ENCODE measurements at regions not wholly inside any gene's neighbourhood (a gene's known extent, or its start where the extent isn't known, plus 50 kb on each side); places are given as distances from the start of the nearest gene placed in this dataset.

GRCh38 chr7:38020121-38020785 is 99.8 kb downstream of the EPDR1 start:
- TF ChIP-seq CTCF (IDR thresholded peaks at IDR 0.05; ENCODE audit: borderline replicate concordance), result no peak
- intact Hi-C loops (cut with micrococcal nuclease), result no loop called here
- Histone ChIP-seq H3K9me3 (replicated peaks) (peaks cover 4% of the 10 kb centered on the region), H3K4me3 (no peak overlapping the region), H3K36me3 (no peaks in the 10 kb centered on the region), H3K4me1 (no peaks in the 10 kb centered on the region), H3K27ac (replicated peaks) (no peak overlapping the region), H3K27me3 (ENCODE audit: low read depth) (no peaks in the 10 kb centered on the region)
- no peak for DNase-seq

- no peak overlapping the region for H3K27ac ChIP-seq (replicated peaks)
- H3K4me1 ChIP-seq, result no peaks in the 10 kb centered on the region
- no peaks in the 10 kb centered on the region for H3K36me3 ChIP-seq
- no peak for DNase-seq
- H3K9me3 ChIP-seq (replicated peaks), result no peaks in the 10 kb centered on the region
- intact Hi-C loops (cut with micrococcal nuclease), result no loop called here
- no peak overlapping the region for H3K4me3 ChIP-seq
- no peaks in the 10 kb centered on the region for H3K27me3 ChIP-seq (ENCODE audit: low read depth)
- TF ChIP-seq CTCF (IDR thresholded peaks at IDR 0.05; ENCODE audit: borderline replicate concordance), result no peak
Measured at GRCh38 chr7:38021892-38022291, 101.5 kb downstream of the EPDR1 start.

GRCh38 chr7:38025815-38026214 is 105.4 kb downstream of the EPDR1 start:
- Histone ChIP-seq H3K27ac (replicated peaks) (no peak overlapping the region), H3K4me1 (no peaks in the 10 kb centered on the region), H3K27me3 (ENCODE audit: low read depth) (no peaks in the 10 kb centered on the region), H3K36me3 (no peaks in the 10 kb centered on the region), H3K9me3 (replicated peaks) (no peaks in the 10 kb centered on the region), H3K4me3 (no peak overlapping the region)
- no peak for DNase-seq
- no peak for TF ChIP-seq CTCF (IDR thresholded peaks at IDR 0.05; ENCODE audit: borderline replicate concordance)
- intact Hi-C loops (cut with micrococcal nuclease), result no loop called here

- no peaks in the 10 kb centered on the region for H3K27me3 ChIP-seq (ENCODE audit: low read depth)
- H3K9me3 ChIP-seq (replicated peaks), result no peaks in the 10 kb centered on the region
- H3K4me3 ChIP-seq, result no peak overlapping the region
- H3K27ac ChIP-seq (replicated peaks), result no peak overlapping the region
- DNase-seq, result no peak
- no peak for TF ChIP-seq CTCF (IDR thresholded peaks at IDR 0.05; ENCODE audit: borderline replicate concordance)
- no peaks in the 10 kb centered on the region for H3K4me1 ChIP-seq
- intact Hi-C loops (cut with micrococcal nuclease), result no loop called here
- H3K36me3 ChIP-seq, result no peaks in the 10 kb centered on the region
Measured at GRCh38 chr7:38027884-38028455, 107.5 kb downstream of the EPDR1 start.

- DNase-seq, result no peak
- Histone ChIP-seq H3K27me3 (ENCODE audit: low read depth) (no peaks in the 10 kb centered on the region), H3K4me1 (no peaks in the 10 kb centered on the region), H3K9me3 (replicated peaks) (no peaks in the 10 kb centered on the region), H3K36me3 (no peaks in the 10 kb centered on the region), H3K27ac (replicated peaks) (no peak overlapping the region), H3K4me3 (no peak overlapping the region)
- TF ChIP-seq CTCF (IDR thresholded peaks at IDR 0.05; ENCODE audit: borderline replicate concordance), result no peak
- intact Hi-C loops (cut with micrococcal nuclease), result no loop called here
Measured at GRCh38 chr7:38034062-38034908, 113.8 kb downstream of the EPDR1 start.

Data from left ventricle myocardium inferior (tissue), 1 donor.